Liver (tissue), 8 donors: ENCODE measurements at regions not wholly inside any gene's neighbourhood (a gene's known extent, or its start where the extent isn't known, plus 50 kb on each side); places are given as distances from the start of the nearest gene placed in this dataset.

ENCODE experiments used
- DNase-seq: peaks from one replicate; pipeline ENCODE4 v3.0.0-alpha.2; 2017; ENCODE audit warnings: low spot score
- H3K27ac ChIP-seq, 2 donors: one replicate each; pipeline ENCODE4 v1.7.0; 2013; ENCODE audit warnings: inconsistent platforms in 2 of 2, low read length in 2 of 2, control low read depth in 1 of 2, low read depth in 1 of 2, mild to moderate bottlenecking in 1 of 2
- H3K27me3 ChIP-seq, 4 donors: one replicate each; pipeline versions ENCODE4 v1.6.1 to v1.7.0; 2013; ENCODE audit warnings: low read length in 3 of 4, inconsistent platforms in 1 of 4, mild to moderate bottlenecking in 1 of 4, moderate library complexity in 1 of 4; ENCODE audit not compliant: control insufficient read depth in 4 of 4, insufficient read depth in 4 of 4
- H3K36me3 ChIP-seq, 4 donors: one replicate each; pipeline versions ENCODE4 v1.6.1 to v1.7.0; 2013; ENCODE audit warnings: low read length in 3 of 4, mild to moderate bottlenecking in 3 of 4, low read depth in 1 of 4, moderate library complexity in 1 of 4; ENCODE audit not compliant: control insufficient read depth in 4 of 4, insufficient read depth in 3 of 4
- H3K4me1 ChIP-seq, 4 donors: one replicate each; pipeline versions ENCODE4 v1.6.1 to v1.7.0; 2013; ENCODE audit warnings: low read length in 3 of 4, mild to moderate bottlenecking in 3 of 4, moderate library complexity in 1 of 4; ENCODE audit not compliant: control insufficient read depth in 4 of 4, insufficient read depth in 4 of 4
- H3K4me3 ChIP-seq, 3 donors: one replicate each; pipeline versions ENCODE4 v1.6.1 to v1.7.0; 2013; ENCODE audit warnings: low read length in 3 of 3, control low read depth in 1 of 3, low read depth in 1 of 3, mild to moderate bottlenecking in 1 of 3
- H3K9ac ChIP-seq, 2 donors: one replicate each; pipeline ENCODE4 v1.7.0; 2013; ENCODE audit warnings: low read length in 2 of 2, mild to moderate bottlenecking in 2 of 2, moderate library complexity in 2 of 2, control low read depth in 1 of 2, low read depth in 1 of 2
- H3K9me3 ChIP-seq, 4 donors: one replicate each; pipeline versions ENCODE4 v1.6.1 to v1.7.0; 2013; ENCODE audit warnings: low read length in 3 of 4; ENCODE audit not compliant: control insufficient read depth in 4 of 4
- EGR1 ChIP-seq, 2 donors: IDR thresholded peaks; 2 replicates each; pipeline ENCODE4 v1.6.1; 2016 to 2018; ENCODE audit warnings: antibody characterized with exemption in 2 of 2, low read depth in 2 of 2
- FOXA1 ChIP-seq: IDR thresholded peaks from 2 replicates; pipeline ENCODE4 v1.6.1; 2016; ENCODE audit warnings: antibody characterized with exemption
- FOXA2 ChIP-seq: IDR thresholded peaks from 2 replicates; pipeline ENCODE4 v1.6.1; 2016; ENCODE audit warnings: antibody characterized with exemption
- GABPA ChIP-seq, 2 donors: IDR thresholded peaks in 1 of 2; conservative IDR thresholded peaks in 1 of 2; 2 replicates each; pipeline ENCODE4 v1.6.1; 2016; ENCODE audit warnings: antibody characterized with exemption in 2 of 2, mild to moderate bottlenecking in 1 of 2, moderate library complexity in 1 of 2
- HNF4A ChIP-seq, 2 donors: conservative IDR thresholded peaks; 2 replicates each; pipeline ENCODE4 v1.6.1; 2016; ENCODE audit warnings: antibody characterized with exemption in 2 of 2, mild to moderate bottlenecking in 2 of 2
- HNF4G ChIP-seq: IDR thresholded peaks from 2 replicates; pipeline ENCODE4 v1.6.1; 2016; ENCODE audit warnings: antibody characterized with exemption
- NR2F2 ChIP-seq: IDR thresholded peaks from 2 replicates; pipeline ENCODE4 v1.6.1; 2016; ENCODE audit warnings: antibody characterized with exemption
- RAD21 ChIP-seq, 2 donors: IDR thresholded peaks; 2 replicates each; pipeline ENCODE4 v1.6.1; 2016; ENCODE audit warnings: antibody characterized with exemption in 2 of 2, mild to moderate bottlenecking in 2 of 2
- RXRA ChIP-seq, 2 donors: IDR thresholded peaks; 2 replicates each; pipeline ENCODE4 v1.6.1; 2017 to 2018; ENCODE audit warnings: antibody characterized with exemption in 2 of 2, mild to moderate bottlenecking in 1 of 2
- SP1 ChIP-seq: IDR thresholded peaks from 2 replicates; pipeline ENCODE4 v1.6.1; 2018; ENCODE audit warnings: antibody characterized with exemption, mild to moderate bottlenecking
- TAF1 ChIP-seq: conservative IDR thresholded peaks from 2 replicates; pipeline ENCODE4 v1.6.1; 2016; ENCODE audit warnings: antibody characterized with exemption, mild to moderate bottlenecking
- YY1 ChIP-seq: IDR thresholded peaks from 2 replicates; pipeline ENCODE4 v1.6.1; 2016; ENCODE audit warnings: antibody characterized with exemption, mild to moderate bottlenecking
- WGBS: extraction: QIAGEN DNeasy Blood & Tissue Kit; methylation state at CpG from one replicate; pipeline ENCODE4 v1.1.7; 2013; 5-methylcytosine and 5-hydroxymethylcytosine counted together
- TF ChIP-seq, protein P1 (sequence below): IDR thresholded peaks from 2 replicates; pipeline ENCODE4 v1.6.1; 2016; ENCODE audit warnings: antibody characterized with exemption
- TF ChIP-seq, protein P2 (sequence below): IDR thresholded peaks from 2 replicates; pipeline ENCODE4 v1.6.1; 2016; ENCODE audit warnings: antibody characterized with exemption
- TF ChIP-seq, protein P3 (sequence below): IDR thresholded peaks from 2 replicates; pipeline ENCODE4 v1.6.1; 2016; ENCODE audit warnings: antibody characterized with exemption
- TF ChIP-seq, protein P4 (sequence below): fragments of 150-350 bp; IDR thresholded peaks from 2 replicates; pipeline ENCODE4 v1.5.1; 2017; ENCODE audit warnings: improper control_type of control experiment, low read depth, low read length; ENCODE audit not compliant: missing input control
- TF ChIP-seq, protein P5 (sequence below): IDR thresholded peaks from 2 replicates; pipeline ENCODE4 v1.6.1; 2016; ENCODE audit warnings: antibody characterized with exemption, mild to moderate bottlenecking
- donor health status: healthy.
- donor health status: healthy.
- donor health status: healthy.
- donor health status: healthy.
- donor health status: healthy.

DNA sequence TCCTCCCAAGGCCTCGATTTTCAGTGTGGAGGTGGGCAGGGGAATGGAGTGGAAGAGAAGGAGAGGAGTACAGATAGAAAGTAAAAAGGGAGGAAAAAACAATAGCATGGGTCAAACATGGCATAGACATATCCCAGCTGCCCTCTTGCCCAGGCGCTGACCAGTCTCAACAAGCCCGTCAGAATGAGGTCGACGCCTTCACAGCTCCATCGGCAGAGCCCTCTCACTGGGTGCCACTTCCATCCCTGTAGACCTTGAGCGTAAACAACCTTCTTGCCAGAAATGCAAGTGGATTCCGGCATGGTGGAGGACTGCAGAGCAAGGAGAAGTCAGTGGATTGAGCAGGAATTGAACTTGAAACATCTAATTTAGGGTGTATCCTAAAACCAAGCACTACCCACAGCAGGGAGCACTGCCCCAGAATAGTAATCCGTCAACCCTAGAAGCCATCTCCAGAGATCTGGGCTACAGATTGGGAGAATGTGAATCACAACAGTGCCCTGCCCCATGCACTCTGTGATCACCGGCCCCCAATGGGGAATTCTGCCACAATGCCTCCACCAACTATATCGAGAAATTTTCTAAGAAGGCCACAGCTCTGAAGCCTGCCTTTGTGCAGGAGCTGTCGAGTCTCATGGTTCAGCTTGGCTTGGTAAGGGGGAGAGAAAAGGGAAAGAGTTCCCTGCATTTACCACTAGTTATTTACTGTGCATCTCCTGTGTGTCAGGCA is 190.1 kb downstream of the UACA start:
- no peaks in the 10 kb centered on the region for H3K36me3 ChIP-seq
- no peak for DNase-seq
- no peaks in the 10 kb centered on the region for H3K9me3 ChIP-seq
- H3K9ac ChIP-seq = no peak overlapping the region
- H3K27ac ChIP-seq = no peak overlapping the region
- H3K4me1 ChIP-seq = no peaks in the 10 kb centered on the region
- H3K27me3 ChIP-seq = no peaks in the 10 kb centered on the region
- WGBS = 90% methylated on average over 12 of the region's 12 CpGs
- TF ChIP-seq RXRA (IDR thresholded peaks at IDR 0.05) (no peak), HNF4G (no peak)
- no peak overlapping the region for H3K4me3 ChIP-seq

DNA sequence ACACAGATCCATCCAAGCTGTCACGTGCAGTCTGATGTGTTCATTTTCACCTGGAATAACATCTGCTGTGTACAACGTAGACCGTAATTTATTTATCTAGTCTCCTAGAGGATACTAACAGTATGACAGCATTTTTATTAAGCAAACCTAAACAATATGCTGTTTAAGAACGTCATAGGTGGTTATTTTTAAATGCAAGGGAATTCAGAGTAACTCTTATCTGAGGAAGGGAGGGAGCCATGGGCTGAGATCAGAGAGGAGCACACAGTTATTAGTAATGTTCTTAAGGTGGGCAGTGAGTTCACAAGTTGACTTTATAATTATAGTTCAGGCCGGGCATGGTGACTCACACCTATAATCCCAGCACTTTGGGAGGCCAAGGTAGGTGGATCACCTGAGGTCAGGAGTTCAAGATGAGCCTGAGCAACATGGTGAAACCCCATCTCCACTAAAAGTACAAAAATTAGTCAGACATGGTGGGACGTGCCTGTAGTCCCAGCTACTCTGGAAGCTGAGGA is 193.6 kb downstream of the UACA start:
- Histone ChIP-seq H3K36me3 (no peaks in the 10 kb centered on the region), H3K4me1 (no peaks in the 10 kb centered on the region), H3K9me3 (no peaks in the 10 kb centered on the region), H3K27ac (no peak overlapping the region), H3K9ac (no peak overlapping the region), H3K27me3 (no peaks in the 10 kb centered on the region), H3K4me3 (no peak overlapping the region)
- DNase-seq = no peak
- TF ChIP-seq RXRA (IDR thresholded peaks at IDR 0.05) (no peak), FOXA2 (no peak), EGR1 (IDR thresholded peaks at IDR 0.05; ENCODE audit: low read depth in 2 of 2) (no peak), HNF4G (no peak), YY1 (no peak), FOXA1 (no peak), HNF4A (conservative IDR thresholded peaks at IDR 0.05) (no peak), SP1 (no peak), GABPA (IDR thresholded peaks at IDR 0.05 in 1 of 2, conservative IDR thresholded peaks at IDR 0.05 in 1 of 2) (no peak), TAF1 (no peak), NR2F2 (no peak), RAD21 (IDR thresholded peaks at IDR 0.05) (no peak)
- TF ChIP-seq, protein P1, sequence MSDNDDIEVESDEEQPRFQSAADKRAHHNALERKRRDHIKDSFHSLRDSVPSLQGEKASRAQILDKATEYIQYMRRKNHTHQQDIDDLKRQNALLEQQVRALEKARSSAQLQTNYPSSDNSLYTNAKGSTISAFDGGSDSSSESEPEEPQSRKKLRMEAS = no peak
- TF ChIP-seq, protein P2, sequence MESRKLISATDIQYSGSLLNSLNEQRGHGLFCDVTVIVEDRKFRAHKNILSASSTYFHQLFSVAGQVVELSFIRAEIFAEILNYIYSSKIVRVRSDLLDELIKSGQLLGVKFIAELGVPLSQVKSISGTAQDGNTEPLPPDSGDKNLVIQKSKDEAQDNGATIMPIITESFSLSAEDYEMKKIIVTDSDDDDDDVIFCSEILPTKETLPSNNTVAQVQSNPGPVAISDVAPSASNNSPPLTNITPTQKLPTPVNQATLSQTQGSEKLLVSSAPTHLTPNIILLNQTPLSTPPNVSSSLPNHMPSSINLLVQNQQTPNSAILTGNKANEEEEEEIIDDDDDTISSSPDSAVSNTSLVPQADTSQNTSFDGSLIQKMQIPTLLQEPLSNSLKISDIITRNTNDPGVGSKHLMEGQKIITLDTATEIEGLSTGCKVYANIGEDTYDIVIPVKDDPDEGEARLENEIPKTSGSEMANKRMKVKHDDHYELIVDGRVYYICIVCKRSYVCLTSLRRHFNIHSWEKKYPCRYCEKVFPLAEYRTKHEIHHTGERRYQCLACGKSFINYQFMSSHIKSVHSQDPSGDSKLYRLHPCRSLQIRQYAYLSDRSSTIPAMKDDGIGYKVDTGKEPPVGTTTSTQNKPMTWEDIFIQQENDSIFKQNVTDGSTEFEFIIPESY = no peak
- TF ChIP-seq, protein P3, sequence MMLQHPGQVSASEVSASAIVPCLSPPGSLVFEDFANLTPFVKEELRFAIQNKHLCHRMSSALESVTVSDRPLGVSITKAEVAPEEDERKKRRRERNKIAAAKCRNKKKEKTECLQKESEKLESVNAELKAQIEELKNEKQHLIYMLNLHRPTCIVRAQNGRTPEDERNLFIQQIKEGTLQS = no peak
- TF ChIP-seq, protein P4, sequence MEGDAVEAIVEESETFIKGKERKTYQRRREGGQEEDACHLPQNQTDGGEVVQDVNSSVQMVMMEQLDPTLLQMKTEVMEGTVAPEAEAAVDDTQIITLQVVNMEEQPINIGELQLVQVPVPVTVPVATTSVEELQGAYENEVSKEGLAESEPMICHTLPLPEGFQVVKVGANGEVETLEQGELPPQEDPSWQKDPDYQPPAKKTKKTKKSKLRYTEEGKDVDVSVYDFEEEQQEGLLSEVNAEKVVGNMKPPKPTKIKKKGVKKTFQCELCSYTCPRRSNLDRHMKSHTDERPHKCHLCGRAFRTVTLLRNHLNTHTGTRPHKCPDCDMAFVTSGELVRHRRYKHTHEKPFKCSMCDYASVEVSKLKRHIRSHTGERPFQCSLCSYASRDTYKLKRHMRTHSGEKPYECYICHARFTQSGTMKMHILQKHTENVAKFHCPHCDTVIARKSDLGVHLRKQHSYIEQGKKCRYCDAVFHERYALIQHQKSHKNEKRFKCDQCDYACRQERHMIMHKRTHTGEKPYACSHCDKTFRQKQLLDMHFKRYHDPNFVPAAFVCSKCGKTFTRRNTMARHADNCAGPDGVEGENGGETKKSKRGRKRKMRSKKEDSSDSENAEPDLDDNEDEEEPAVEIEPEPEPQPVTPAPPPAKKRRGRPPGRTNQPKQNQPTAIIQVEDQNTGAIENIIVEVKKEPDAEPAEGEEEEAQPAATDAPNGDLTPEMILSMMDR = no peak
- TF ChIP-seq, protein P5, sequence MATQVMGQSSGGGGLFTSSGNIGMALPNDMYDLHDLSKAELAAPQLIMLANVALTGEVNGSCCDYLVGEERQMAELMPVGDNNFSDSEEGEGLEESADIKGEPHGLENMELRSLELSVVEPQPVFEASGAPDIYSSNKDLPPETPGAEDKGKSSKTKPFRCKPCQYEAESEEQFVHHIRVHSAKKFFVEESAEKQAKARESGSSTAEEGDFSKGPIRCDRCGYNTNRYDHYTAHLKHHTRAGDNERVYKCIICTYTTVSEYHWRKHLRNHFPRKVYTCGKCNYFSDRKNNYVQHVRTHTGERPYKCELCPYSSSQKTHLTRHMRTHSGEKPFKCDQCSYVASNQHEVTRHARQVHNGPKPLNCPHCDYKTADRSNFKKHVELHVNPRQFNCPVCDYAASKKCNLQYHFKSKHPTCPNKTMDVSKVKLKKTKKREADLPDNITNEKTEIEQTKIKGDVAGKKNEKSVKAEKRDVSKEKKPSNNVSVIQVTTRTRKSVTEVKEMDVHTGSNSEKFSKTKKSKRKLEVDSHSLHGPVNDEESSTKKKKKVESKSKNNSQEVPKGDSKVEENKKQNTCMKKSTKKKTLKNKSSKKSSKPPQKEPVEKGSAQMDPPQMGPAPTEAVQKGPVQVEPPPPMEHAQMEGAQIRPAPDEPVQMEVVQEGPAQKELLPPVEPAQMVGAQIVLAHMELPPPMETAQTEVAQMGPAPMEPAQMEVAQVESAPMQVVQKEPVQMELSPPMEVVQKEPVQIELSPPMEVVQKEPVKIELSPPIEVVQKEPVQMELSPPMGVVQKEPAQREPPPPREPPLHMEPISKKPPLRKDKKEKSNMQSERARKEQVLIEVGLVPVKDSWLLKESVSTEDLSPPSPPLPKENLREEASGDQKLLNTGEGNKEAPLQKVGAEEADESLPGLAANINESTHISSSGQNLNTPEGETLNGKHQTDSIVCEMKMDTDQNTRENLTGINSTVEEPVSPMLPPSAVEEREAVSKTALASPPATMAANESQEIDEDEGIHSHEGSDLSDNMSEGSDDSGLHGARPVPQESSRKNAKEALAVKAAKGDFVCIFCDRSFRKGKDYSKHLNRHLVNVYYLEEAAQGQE = no peak
- 79% methylated on average over 6 of the region's 6 CpGs for WGBS
